ENCODE measurements at regions not wholly inside any gene's neighbourhood (a gene's known extent, or its start where the extent isn't known, plus 50 kb on each side); places are given as distances from the start of the nearest gene placed in this dataset.

- TF ChIP-seq CTCF (IDR thresholded peaks at IDR 0.05) (no peak), EZH2 (IDR thresholded peaks at IDR 0.05; ENCODE audit: borderline replicate concordance, insufficient read depth, low read depth, low read length, poor library complexity, severe bottlenecking) (no peak)
Measured at GRCh38 chr4:157754410-157754809, 418.4 kb downstream of the GASK1B start.

All from B cell (primary cell).